ENCODE measurements at regions not wholly inside any gene's neighbourhood (a gene's known extent, or its start where the extent isn't known, plus 50 kb on each side); places are given as distances from the start of the nearest gene placed in this dataset.
"Not testable (repeated sequence)": the region's sequence is repeated elsewhere in the genome, so short reads cannot be mapped to it uniquely, and the experiment has no call there.

DNA sequence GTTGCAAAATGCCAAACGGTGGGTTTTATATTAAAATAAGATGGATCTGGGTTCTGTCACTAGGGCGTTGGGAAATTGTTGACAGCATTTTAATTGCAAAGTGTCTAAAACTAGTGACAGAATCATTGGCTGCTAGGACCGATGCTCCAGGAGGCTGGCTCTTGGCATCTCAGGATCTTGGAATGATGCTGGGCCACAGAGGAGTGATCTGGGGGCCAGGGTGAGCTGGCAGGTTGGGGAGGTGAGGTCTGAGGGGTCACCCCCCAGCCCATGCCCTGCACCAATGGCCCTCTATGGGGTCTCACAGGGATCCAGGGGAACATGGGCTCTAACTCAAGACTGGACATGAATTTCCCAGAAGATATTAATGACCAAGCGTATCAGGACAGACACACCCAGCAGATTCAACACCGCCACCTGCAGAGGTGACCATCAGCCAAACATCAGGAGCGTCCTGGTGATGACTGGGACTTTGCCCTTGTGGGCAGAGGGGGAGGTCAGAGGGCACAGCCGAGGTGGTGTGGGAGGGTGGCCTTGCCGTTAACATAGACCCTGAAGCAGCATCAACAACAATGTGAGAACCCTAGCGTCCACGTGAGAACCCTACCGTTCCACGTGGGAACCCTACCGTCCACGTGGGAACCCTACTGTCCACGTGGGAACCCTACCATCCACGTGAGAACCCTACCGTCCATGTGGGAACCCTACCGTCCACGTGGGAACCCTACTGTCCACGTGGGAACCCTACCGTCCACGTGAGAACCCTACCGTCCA lies 89.0 kb upstream of the PPP2R2D start:
- FAIRE-seq = no peak
- no peak for DNase-seq (ENCODE audit: low spot score)

GRCh38 chr10:131812736-131813604 lies 87.8 kb upstream of the PPP2R2D start:
- no peak for FAIRE-seq
- no peak for DNase-seq (ENCODE audit: low spot score)

DNA sequence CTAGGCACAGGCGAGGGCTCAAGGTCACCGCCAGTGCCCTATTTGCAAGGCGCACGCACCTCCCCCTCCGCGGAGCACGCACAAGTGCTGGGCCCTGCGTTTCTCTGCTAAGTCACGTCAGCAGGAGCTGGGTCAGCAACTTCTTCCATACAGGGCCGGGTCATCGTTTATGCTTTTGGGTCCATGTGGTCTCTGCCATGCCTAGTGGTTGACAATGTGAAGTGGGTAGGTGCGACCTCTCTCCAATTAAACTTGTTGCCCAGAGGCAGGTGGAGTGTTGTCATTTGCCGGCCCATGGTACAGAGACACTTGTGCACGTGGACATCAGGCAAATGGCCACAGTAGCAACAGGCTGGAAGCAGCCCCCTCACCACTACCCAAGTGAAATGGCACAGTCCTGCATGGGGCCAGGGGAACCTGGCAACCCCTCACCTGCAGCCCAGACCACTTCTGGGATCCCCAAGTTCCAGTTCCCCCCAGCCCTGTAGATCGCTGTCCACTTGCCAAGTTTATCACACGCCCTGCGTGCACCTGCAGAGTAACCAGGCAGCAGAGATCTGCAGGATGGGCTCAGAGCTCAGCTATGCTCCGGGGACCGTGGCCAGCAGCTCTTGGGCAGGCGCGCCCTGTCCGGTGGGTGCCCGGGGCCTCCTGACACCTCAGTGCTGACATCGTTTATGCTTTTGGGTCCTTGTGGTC lies 86.1 kb upstream of the PPP2R2D start:
- DNase-seq (ENCODE audit: low spot score) (no peak), FAIRE-seq (no peak)

DNA sequence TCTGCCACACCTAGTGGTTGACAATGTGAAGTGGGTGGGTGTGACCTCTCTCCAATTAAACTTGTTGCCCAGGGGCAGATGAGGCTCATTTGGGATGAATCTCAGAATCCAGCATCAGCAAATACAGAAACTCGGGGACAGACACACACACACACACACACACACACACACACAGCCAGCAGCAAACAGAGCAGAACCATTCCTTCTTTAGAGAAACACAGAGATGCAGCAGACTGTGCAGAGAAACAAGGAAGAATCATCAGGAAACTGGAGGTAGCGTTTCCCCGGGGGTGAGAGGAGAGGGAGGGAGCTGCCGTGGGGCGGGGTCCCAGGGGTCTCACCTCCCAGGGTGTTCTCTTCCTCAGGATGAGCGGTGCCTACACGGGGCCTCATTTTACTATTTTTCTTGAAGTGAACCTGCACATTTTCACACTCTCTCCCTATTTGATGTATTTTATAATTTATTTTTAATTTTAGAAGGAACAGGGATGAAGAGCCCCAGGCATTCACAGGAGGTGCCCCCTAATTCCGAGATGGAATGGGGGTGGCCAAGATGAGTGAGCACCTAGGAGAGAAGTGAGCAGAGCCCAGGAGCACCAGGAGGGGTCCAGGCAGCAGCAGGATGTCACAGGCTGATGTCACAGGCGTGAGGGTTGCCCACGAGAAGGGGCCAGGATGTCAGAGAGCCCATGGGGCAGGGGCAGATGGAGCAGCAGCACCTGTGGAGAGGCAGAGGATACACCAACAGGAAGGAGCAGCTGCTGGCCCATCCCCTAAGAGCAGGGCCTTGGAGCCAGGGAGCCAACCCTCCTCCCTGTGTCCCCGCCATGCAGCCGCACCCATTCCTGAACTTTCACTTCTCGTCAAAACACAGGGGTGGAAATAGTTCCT lies 85.3 kb upstream of the PPP2R2D start:
- FAIRE-seq (no peak), DNase-seq (ENCODE audit: low spot score) (no peak)

GRCh38 chr10:131816157-131816775 lies 84.5 kb upstream of the PPP2R2D start:
- DNase-seq (ENCODE audit: low spot score) = no peak
- no peak for FAIRE-seq

DNA sequence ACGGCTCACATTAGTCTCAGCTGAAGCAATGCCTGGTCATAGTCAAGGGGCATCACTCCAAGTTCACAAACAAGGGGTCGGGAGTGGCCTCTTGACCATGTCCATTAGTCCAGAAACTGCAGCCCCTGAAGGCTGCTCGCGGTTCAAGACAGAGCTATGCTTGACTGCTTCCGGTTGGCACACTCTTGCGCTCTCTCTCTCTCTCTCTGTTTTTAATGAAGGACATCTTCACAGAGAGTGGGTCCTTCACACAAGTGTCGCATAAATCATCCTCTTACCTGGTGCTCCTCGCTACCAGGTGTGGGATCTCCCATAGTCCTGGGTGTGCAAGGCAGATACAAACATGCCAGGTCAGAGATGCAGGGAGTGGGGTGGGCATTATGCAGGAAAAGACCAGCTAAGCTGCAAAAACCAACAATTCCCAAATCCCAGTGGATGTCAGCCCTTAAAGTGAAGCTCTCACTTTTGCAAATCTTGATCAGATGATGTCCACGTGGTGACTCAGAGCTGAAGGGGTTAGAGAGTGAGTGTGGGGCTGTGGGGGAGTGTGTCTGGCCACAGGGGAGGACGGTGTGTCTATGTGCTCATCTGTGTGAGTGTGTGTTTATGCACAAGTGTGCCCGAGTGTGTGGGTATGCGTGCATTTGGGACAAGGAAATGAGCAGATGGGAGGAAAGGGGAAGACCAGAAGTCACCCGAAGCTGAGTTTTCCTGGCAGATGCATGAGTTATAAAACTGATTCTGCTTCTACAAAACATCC lies 83.7 kb upstream of the PPP2R2D start:
- DNase-seq (ENCODE audit: low spot score) = no peak
- no peak for FAIRE-seq

- no peak for DNase-seq (ENCODE audit: low spot score)
- FAIRE-seq = no peak
Observed at GRCh38 chr10:131817866-131818509, 82.8 kb upstream of the PPP2R2D start.

DNA sequence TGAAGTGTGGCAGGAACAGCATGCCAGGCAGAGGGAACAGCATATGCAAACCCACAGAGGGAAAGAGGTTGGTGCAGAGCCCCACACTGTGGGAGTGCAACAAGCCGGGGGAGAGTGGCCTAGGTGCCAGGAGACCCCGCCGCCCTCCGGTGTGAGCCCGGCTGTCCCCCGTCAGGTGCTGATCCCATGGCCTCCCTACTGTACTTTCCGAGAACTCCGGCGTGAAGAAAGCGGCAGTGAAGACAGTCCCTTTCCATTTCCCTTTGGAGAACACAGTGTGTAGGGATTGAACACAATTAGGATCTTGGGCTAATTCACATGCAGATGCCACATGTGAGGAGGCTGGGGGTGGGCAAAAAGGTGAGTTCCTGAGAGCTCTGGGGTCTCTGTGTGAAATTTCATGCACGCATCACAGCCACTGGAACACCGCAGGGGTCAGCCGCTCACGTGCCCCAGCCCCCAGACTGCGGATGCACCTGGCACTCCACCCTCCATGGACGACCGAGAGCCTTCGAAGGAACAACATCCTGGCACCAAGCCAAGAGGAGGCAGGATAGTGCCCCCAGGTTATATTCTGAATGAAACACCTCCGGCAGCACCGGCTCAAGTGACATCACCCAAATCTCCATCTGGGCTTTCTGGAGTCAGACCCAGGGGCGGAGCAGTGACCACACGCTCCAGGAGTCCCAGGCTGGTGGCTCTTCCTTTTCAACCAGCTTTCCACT lies 82.1 kb upstream of the PPP2R2D start:
- DNase-seq (ENCODE audit: low spot score) = no peak
- no peak for FAIRE-seq

GRCh38 chr10:131819241-131820072 lies 81.4 kb upstream of the PPP2R2D start:
- DNase-seq (ENCODE audit: low spot score) (no peak), FAIRE-seq (no peak)

DNA sequence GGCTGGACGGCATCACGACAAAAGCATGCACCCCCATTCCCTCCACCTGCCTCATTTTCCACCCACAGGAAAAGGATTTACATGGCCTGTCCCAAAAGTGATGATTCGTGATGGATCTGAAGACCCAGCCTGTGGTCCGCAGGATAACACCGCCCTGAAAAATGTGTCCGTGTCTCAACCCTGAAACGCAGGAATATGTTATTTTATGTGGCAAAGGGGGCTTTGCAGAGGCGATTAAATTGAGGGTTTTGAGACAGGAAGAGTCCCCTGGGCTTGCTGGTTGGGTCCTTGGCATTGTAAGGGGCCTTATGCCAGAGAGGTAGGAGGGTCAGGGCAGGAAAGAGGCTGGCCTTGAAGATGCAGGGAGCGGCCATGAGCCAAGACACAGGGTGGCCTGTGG lies 80.2 kb upstream of the PPP2R2D start:
- FAIRE-seq (no peak), DNase-seq (ENCODE audit: low spot score) (no peak)

DNA sequence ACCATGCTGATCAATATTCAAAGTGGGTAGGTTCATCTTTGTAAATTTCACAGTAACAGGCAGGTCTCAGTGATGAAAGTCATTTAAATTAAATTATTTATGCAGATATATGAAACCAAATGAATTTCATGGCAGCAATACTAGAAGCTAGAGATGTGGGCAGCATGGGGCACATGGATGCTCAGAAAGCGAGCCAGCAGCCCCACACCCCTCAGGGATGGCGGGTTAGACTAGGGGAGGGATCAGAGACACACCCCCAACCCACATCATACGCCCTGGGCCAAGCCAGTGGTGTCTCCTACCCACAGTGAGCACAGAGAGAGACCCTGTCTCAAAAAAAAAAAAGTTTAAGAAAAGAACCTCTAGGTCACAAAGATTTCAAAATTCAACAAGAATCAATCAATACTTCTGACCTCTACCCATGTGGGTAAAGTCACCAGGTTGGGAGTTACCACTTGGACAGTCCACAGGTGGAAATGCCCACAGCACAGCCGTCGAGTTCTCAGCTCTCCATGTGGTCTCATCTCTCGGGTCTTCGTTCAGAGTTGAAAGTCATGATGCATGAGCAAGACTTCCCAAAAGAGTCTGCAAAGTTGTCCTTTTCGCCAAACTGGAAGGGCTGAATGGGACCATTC lies 79.3 kb upstream of the PPP2R2D start:
- no peak for DNase-seq (ENCODE audit: low spot score)
- no peak for FAIRE-seq

- no peak for DNase-seq (ENCODE audit: low spot score)
Observed at GRCh38 chr10:131822013-131822691, 78.7 kb upstream of the PPP2R2D start.

GRCh38 chr10:131822692-131823245 lies 78.0 kb upstream of the PPP2R2D start:
- DNase-seq (ENCODE audit: low spot score) (no peak), FAIRE-seq (no peak)

More at GRCh38 chr10:131822013-131822691, 78.7 kb upstream of the PPP2R2D start:
- FAIRE-seq = no peak

- DNase-seq (ENCODE audit: low spot score); FAIRE-seq: not testable (repeated sequence)
Observed at GRCh38 chr10:131823601-131824099, 77.2 kb upstream of the PPP2R2D start.

DNA sequence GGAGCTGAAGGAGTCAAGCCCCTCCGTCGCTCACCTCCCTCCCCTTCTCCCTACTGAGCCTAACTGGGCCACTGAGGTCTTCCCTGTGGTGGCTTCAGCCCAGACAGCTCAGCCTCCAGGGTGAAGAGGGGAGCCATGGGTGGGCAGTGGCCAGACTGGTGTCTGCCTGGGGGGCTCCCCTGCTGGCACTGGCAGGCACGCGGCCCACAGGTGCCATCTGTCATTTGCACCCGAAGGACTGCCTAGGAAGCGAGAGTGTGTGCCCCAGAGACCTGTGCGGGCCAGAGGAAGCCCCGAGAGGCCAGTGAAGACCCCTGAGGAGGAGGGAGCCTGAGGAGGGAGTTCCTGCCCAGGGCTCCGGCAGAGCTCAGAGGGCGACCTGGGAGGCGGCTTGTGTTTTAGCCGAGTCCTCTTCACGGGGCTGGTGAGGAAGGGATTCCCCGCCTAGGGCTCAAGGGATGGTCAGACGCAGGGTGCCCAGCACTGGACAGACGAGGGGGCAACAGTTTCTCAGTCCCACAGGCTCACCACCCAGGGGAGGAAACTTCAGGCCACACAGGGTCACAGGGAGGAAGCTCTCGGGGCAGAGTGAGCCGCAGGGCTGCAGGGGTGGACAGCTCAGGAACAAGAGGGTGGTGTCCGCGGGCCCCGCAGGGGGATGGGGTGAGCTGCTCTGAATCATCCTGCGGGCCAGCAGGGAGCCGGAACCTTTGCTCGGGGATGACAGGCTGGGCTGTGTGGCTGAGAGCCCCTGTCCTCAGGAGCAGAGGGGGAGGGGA lies 76.2 kb upstream of the PPP2R2D start:
- FAIRE-seq = no peak
- no peak for DNase-seq (ENCODE audit: low spot score)

Data from urothelium cell line (cell line).